ENCODE measurements at regions not wholly inside any gene's neighbourhood (a gene's known extent, or its start where the extent isn't known, plus 50 kb on each side); places are given as distances from the start of the nearest gene placed in this dataset.

DNA sequence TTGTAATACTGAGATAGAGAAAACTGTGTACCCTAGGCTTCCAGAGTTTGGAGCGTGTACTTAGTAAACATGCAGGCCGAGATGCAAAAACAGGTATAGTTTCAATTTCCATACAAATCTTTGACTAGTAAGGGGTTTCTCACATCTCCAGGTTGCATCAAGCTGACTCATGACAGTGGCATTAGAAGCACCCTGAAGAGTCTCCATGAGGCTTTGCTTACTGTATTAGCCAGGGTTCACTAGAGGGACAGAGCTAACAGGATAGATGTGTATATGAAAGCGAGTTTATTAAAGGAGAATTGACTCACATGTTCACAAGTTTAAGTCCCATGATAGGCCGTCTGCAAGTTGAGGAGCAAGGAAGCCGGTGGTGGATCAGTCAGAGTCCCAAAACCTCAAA lies 275.3 kb upstream of the CDH6 start:
- TF ChIP-seq RARB (CRISPR knock-in tag; IDR thresholded peaks at IDR 0.05) = no peak
- no peak for TF ChIP-seq SNAI2 (CRISPR knock-in tag; IDR thresholded peaks at IDR 0.05)
- TF ChIP-seq ZNF565 (CRISPR knock-in tag; conservative IDR thresholded peaks at IDR 0.05; ENCODE audit: low read depth) = no peak
- TF ChIP-seq CSDC2 (CRISPR knock-in tag; IDR thresholded peaks at IDR 0.05) = no peak
- no peak for TF ChIP-seq ARNTL (CRISPR knock-in tag; IDR thresholded peaks at IDR 0.05; ENCODE audit: borderline replicate concordance, low read depth)
- TF ChIP-seq ZC3H10 (CRISPR knock-in tag; IDR thresholded peaks at IDR 0.05) = no peak
- TF ChIP-seq TCF4 (CRISPR knock-in tag; IDR thresholded peaks at IDR 0.05; ENCODE audit: borderline replicate concordance) = no peak
- no peak for TF ChIP-seq ZFP3 (CRISPR knock-in tag; IDR thresholded peaks at IDR 0.05)
- no peak for TF ChIP-seq BACH2 (CRISPR knock-in tag; IDR thresholded peaks at IDR 0.05; ENCODE audit: borderline replicate concordance)
- TF ChIP-seq, protein P1, sequence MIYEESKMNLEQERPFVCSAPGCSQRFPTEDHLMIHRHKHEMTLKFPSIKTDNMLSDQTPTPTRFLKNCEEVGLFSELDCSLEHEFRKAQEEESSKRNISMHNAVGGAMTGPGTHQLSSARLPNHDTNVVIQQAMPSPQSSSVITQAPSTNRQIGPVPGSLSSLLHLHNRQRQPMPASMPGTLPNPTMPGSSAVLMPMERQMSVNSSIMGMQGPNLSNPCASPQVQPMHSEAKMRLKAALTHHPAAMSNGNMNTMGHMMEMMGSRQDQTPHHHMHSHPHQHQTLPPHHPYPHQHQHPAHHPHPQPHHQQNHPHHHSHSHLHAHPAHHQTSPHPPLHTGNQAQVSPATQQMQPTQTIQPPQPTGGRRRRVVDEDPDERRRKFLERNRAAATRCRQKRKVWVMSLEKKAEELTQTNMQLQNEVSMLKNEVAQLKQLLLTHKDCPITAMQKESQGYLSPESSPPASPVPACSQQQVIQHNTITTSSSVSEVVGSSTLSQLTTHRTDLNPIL (CRISPR knock-in tag; IDR thresholded peaks at IDR 0.05; ENCODE audit: low read depth) = no peak
- TF ChIP-seq, protein P2, sequence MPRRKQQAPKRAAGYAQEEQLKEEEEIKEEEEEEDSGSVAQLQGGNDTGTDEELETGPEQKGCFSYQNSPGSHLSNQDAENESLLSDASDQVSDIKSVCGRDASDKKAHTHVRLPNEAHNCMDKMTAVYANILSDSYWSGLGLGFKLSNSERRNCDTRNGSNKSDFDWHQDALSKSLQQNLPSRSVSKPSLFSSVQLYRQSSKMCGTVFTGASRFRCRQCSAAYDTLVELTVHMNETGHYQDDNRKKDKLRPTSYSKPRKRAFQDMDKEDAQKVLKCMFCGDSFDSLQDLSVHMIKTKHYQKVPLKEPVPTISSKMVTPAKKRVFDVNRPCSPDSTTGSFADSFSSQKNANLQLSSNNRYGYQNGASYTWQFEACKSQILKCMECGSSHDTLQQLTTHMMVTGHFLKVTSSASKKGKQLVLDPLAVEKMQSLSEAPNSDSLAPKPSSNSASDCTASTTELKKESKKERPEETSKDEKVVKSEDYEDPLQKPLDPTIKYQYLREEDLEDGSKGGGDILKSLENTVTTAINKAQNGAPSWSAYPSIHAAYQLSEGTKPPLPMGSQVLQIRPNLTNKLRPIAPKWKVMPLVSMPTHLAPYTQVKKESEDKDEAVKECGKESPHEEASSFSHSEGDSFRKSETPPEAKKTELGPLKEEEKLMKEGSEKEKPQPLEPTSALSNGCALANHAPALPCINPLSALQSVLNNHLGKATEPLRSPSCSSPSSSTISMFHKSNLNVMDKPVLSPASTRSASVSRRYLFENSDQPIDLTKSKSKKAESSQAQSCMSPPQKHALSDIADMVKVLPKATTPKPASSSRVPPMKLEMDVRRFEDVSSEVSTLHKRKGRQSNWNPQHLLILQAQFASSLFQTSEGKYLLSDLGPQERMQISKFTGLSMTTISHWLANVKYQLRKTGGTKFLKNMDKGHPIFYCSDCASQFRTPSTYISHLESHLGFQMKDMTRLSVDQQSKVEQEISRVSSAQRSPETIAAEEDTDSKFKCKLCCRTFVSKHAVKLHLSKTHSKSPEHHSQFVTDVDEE (CRISPR knock-in tag; IDR thresholded peaks at IDR 0.05) = no peak
- TF ChIP-seq ZNF70 (CRISPR knock-in tag; IDR thresholded peaks at IDR 0.05) = no peak
- ATAC-seq = no peak

DNA sequence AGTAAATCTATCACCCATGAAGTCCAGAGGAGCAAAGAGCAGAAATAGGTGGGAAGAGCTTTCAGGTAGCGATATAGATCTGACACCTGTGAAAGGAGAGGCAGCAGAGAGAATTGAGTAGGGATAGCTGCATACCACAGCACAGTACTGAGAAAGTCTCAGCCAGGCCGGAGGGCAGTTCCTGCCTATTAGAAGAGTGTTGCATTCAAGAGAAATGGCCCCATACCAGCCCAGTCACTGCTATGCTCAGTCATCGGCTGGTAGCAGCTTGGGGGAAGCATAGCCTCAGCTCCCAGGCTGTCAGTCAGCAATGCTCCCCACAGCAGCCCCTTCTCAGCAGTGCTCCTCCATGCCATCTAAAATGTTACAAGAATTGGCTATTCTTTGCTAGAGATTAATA lies 285.1 kb upstream of the CDH6 start:
- TF ChIP-seq, protein P3, sequence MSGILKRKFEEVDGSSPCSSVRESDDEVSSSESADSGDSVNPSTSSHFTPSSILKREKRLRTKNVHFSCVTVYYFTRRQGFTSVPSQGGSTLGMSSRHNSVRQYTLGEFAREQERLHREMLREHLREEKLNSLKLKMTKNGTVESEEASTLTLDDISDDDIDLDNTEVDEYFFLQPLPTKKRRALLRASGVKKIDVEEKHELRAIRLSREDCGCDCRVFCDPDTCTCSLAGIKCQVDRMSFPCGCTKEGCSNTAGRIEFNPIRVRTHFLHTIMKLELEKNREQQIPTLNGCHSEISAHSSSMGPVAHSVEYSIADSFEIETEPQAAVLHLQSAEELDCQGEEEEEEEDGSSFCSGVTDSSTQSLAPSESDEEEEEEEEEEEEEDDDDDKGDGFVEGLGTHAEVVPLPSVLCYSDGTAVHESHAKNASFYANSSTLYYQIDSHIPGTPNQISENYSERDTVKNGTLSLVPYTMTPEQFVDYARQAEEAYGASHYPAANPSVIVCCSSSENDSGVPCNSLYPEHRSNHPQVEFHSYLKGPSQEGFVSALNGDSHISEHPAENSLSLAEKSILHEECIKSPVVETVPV (CRISPR knock-in tag; IDR thresholded peaks at IDR 0.05) = no peak
- TF ChIP-seq SNAI2 (CRISPR knock-in tag; IDR thresholded peaks at IDR 0.05) = no peak
- no peak for TF ChIP-seq ZFP30 (CRISPR knock-in tag; IDR thresholded peaks at IDR 0.05)
- TF ChIP-seq TCF4 (CRISPR knock-in tag; IDR thresholded peaks at IDR 0.05; ENCODE audit: borderline replicate concordance) = no peak
- TF ChIP-seq OSR1 (CRISPR knock-in tag; IDR thresholded peaks at IDR 0.05) = no peak
- TF ChIP-seq, protein P4, sequence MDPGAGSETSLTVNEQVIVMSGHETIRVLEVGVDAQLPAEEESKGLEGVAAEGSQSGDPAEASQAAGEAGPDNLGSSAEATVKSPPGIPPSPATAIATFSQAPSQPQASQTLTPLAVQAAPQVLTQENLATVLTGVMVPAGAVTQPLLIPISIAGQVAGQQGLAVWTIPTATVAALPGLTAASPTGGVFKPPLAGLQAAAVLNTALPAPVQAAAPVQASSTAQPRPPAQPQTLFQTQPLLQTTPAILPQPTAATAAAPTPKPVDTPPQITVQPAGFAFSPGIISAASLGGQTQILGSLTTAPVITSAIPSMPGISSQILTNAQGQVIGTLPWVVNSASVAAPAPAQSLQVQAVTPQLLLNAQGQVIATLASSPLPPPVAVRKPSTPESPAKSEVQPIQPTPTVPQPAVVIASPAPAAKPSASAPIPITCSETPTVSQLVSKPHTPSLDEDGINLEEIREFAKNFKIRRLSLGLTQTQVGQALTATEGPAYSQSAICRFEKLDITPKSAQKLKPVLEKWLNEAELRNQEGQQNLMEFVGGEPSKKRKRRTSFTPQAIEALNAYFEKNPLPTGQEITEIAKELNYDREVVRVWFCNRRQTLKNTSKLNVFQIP (CRISPR knock-in tag; IDR thresholded peaks at IDR 0.05; ENCODE audit: borderline replicate concordance, low read depth) = no peak
- no peak for TF ChIP-seq PPARA (CRISPR knock-in tag; IDR thresholded peaks at IDR 0.05; ENCODE audit: borderline replicate concordance)
- no peak for TF ChIP-seq GLIS3 (CRISPR knock-in tag; IDR thresholded peaks at IDR 0.05)
- TF ChIP-seq CSDC2 (CRISPR knock-in tag; IDR thresholded peaks at IDR 0.05) = no peak
- no peak for TF ChIP-seq RARB (CRISPR knock-in tag; IDR thresholded peaks at IDR 0.05)
- no peak for TF ChIP-seq ZNF565 (CRISPR knock-in tag; conservative IDR thresholded peaks at IDR 0.05; ENCODE audit: low read depth)
- no peak for TF ChIP-seq ARNTL (CRISPR knock-in tag; IDR thresholded peaks at IDR 0.05; ENCODE audit: borderline replicate concordance, low read depth)
- no peak for TF ChIP-seq ZNF8 (CRISPR knock-in tag; IDR thresholded peaks at IDR 0.05)
- TF ChIP-seq ZNF70 (CRISPR knock-in tag; IDR thresholded peaks at IDR 0.05) = no peak
- ATAC-seq = no peak

DNA sequence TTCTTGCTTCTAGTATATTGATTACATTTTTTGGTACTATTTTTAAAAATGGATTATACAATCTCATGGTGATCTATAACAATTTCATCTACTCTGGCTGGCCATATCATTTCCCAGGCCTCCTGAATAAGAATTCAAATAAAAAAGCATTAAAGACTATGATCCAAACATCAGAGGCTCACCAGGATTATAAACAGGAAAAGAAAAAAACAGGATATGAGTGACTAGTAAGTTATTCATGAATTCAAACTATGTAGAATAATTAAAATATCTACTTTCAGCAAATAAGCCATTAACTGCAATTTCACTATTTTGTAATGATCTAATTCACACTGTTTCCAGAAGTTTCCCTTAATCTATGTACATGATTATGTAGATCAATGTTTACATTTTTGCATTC lies 293.1 kb upstream of the CDH6 start:
- ATAC-seq = no peak

More for the DNA sequence above, 293.1 kb upstream of the CDH6 start:
- TF ChIP-seq, protein P5, sequence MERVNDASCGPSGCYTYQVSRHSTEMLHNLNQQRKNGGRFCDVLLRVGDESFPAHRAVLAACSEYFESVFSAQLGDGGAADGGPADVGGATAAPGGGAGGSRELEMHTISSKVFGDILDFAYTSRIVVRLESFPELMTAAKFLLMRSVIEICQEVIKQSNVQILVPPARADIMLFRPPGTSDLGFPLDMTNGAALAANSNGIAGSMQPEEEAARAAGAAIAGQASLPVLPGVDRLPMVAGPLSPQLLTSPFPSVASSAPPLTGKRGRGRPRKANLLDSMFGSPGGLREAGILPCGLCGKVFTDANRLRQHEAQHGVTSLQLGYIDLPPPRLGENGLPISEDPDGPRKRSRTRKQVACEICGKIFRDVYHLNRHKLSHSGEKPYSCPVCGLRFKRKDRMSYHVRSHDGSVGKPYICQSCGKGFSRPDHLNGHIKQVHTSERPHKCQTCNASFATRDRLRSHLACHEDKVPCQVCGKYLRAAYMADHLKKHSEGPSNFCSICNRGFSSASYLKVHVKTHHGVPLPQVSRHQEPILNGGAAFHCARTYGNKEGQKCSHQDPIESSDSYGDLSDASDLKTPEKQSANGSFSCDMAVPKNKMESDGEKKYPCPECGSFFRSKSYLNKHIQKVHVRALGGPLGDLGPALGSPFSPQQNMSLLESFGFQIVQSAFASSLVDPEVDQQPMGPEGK (CRISPR knock-in tag; IDR thresholded peaks at IDR 0.05; ENCODE audit: borderline replicate concordance) = no peak

Measured in SK-N-SH treated with all-trans-retinoic acid at 6 μM for 48 hours (cell line).